Activated naive CD4-positive, alpha-beta T cell treated with Interleukin-2 at 50 U/mL for 16 hours (primary cell): ENCODE measurements at regions not wholly inside any gene's neighbourhood (a gene's known extent, or its start where the extent isn't known, plus 50 kb on each side); places are given as distances from the start of the nearest gene placed in this dataset.

ENCODE experiments used
- DNase-seq: peaks from one replicate; pipeline ENCODE4 v3.0.0-alpha.2; 2020

DNA sequence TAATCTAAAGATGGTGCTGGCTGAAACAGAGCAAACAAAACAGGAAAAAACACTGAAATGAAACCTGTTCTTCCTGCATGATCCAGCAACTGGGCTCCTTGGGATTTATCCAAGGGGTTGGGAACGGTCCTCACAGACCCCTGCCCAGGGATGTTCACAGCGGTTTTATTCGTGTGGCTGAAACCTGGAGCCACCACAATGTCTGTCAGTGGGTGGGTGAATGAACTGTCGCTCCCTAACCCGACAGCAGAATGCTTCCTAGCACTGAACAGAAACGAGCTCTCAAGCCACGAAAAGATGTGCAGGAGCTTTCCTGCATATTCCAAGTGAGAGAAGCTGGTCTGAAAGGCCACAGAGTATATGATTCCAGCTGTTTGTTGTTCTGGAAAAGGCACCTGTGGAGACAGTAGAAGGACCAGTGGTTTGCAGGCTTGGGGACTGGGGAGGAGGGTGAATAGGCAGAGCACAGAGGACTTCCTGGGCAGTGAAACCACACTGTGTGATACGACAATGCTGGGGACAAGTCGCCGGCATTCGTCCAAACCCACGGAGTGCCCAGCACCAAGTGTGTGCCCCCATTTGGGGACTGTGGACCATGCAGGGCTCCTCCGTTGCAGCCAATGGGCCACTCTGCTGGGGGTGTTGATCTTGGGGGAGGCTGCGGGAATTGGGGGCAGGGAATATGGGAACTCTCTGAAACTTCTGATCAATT is 73.9 kb downstream of the TEX29 start:
- DNase-seq: no peak

DNA sequence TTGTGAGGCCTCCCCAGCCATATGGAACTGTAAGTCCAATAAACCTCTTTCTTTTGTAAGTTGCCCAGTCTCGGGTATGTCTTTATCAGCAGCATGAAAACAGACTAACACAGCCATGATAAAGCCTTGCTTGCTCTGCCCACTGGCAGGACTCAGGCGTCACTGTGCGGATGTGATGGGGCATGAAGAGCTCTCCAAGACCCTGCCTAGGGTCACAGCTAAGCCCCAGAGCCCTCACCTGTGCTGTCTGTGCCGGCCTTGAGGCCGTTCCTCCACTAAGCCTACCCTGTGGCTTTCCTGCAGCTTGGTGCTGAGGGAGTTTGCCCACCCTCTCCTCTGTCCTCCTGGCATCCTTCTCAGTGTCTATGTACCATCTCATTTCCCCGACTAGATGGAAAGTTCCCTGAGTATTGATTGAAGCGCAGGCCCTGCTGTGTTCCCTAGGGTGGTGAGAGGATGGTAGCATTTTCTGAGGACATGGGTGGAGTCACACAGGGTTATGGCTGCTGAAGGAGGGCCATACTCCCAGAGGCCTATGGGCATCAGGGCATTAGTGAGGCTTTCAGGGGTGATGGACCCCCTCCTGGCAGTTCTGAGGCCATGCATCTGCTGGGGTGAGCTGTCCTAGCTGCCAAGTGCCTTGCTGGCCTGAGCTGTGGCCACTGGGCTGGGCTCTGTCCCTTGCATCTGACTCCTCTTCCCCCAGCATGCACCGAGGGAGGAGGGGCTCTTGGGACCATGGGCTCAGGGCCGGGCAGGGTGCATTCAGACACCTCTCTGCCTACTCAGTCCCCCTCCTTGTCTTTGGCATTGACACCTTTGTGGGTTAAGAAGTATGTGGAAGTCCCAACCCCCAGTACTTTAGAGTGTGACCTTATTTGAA is 75.3 kb downstream of the TEX29 start:
- DNase-seq: no peak

DNA sequence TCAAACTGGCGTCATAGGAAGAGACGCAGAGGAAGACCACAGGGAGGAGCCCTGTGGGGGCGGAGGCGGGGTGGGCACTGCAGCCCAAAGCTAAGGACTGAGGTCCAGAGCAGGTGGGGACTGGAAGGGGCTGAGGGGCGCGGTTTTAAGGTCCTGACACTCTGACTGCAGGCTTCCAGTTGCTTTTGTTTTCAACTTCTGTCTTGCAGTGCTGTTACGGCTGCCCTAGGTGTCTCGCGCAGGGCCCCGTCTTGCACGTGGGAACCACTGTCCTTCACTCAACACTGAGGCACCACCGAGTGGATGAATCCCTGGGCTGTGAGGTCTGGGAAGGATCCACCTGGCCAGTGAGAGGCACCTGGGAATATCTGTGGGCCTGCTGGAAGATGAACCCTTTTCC is 76.0 kb downstream of the TEX29 start:
- DNase-seq: no peak

DNA sequence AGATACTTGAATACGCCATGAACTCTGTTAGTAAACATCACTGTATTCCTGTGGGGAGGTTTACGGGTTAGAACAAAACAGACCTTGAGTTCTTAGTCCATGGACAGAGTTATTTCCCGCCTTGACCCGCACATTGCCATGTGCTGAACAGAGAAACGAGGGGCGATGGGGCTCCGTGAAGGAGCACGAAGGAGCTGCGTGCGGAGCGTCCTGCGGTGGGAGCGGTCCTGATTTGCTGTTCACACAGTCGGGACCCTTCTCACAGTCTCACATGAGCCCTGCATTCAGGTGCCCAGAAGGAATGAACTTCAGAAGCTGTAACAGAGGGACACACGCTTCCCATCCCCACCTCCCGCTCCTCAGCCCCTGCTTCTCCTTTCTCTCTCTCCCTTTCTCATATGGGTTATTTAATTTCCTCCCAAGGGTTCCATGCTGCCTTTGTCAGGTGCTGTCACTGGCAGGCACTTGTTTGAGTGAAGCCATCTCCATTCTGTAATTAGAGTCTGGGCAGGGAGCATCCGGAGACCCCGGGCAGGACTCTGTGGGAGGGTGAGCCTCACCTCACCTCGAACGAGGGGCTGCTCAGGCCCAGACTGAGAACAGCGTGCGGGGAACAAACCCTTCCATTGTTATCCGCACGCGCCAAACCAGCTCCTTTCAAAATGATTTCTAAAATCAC is 76.9 kb downstream of the TEX29 start:
- DNase-seq: no peak

DNA sequence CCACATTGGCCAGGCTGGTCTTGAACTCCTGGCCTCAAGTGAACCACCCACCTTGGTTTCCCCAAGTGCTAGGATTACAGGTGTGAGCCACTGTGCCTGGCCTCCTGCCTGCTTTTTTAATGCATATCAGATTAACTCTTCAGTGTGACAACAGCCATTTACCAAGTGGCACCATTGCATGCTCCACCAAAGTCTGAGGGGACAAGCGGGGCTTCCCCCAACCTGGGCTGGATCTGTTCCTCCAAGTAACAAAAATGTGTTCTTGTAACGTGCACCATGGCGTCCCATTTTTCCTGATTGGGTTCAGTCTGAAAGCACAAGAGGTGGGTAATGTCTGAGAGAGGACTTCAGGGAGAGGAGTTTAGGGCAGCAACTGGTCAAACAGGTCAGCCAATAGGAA is 77.8 kb downstream of the TEX29 start:
- no peak for DNase-seq

DNA sequence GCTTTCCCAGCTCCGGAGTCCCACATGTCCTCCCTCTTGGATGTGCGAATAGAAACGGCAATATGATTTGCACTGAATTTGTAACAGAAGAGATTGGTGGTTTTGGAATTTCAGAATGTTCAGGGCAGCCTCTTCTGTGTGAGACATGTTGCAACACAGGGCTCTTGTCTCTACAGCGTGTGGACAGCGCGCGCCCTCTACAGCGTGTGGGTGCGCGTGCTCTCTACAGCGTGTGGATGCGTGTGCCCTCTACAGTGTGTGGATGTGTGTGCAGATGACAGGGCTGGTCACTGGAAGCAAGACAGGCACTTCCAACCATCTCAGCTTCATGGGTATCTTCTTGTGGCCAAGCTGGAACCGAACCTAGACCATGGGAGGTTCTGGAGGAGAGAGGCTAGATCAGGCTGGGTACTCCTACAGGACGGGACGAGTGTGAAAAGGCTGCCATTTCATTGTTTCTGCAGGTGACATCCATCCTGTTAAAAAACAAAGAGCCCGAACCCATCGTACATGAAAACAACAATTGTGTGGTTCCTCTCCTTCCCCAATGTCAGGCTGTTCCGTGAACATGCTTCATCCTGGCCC is 78.4 kb downstream of the TEX29 start:
- DNase-seq: no peak

DNA sequence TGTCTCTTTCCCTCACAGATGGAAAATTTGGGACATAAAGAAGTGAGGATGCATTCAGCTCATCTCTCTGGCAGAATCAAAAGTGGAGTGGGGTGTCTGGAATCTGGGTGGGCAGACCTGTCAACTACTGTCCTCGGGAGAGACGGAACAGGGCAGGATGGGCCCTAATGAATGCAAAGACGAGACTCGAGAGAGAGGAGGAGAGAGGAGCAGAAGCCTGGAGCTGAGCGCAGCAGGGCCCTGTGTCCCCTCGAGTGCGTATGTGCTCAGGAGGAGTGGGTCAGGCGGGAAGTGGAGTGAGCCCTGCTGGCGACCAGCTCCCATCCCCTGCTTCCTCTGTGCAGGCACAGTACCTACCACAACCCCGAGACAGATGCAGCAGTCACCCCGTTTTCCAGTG is 78.9 kb downstream of the TEX29 start:
- no peak for DNase-seq

DNA sequence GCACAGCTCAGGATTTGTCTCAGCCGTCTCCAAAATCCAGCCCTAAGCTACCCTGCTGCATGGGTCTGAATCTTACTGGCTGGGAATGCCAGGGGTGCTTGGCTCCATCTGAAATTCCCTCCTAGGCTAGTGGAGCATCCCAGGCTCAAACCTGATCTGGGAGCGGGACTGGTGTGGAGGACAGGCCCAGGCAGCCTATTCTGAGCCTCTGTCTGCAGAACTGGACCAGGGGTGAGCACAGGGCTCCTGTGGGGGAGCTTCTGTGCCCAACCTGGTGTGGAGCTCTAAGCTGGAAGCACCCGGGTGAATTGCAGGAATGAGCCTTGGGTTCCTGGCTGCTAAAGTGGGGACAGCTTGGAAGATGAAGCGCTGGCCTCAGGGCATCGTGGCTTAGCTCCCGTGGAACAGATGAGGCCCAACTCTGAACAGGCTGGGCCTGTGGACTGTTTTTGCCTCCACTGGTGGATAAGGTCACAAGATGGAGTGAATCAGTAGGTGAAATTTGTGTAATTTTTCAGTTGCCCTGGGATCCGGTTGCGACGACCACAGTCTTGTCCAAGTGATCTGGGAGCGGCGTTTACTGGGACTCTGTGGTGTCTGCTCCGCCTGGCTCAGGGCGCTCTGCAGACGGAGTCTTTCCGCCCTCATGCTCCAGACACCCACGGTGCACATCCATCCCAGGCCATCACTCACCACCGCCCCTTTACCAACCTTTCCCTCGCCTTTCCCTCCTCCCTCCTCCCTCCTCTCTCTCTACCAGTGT is 79.5 kb downstream of the TEX29 start:
- no peak for DNase-seq

DNA sequence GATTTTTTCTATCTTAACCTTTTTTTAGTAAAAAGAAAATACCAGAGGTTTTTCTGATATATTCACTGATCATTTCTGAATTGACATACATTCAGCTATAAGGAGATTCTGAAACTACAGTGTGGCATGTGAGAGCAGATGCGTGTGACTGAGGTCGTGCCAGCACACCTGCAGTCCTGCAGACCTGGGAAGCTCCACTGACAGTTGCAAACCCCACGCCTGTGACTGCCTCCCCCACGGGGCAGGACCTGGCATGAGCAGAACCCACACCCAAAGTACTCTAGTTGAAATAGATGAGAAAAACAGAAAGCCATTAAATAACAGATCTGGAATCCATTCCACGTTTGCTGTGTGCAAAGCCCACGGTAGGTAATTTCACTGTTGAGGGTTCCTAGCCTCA is 80.7 kb downstream of the TEX29 start:
- DNase-seq: no peak

DNA sequence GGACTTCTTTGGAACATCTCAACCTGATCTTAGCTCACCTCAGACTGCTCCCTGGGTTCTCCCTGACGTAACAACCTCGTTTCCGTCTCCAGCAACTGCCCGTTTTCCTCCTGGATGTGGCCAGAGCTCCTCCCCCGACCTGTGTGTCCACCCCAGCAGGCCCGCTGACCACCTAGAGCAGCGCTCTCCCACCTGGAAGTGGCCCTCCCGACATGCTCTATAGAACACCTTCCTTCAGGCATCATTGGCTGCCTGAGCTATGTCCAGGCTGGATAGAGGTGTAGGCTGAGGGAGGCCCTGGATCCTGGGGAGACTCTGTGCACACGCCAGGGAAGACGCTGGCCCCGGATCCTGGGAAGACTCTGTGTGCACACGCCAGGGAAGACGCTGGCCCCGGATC is 81.3 kb downstream of the TEX29 start:
- no peak for DNase-seq

DNA sequence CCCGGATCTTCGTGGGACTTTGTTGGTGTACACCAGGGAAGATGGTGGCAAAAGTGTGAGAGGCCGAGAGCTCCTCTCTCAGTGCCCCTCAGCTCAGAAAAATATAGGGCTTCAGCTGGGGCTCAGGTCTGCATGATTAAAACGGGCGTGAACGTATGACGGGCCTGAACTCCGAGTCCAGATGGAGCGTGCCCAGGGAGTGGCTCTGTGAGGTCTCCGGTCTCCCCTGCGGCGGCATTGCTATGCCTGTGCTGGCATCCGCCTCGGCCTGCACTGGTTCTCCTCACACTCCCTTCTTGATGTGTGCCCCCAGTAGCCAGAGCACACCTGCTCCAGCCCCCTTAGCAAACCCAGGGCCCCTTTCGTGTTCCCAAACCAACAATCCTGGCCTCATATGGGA is 82.0 kb downstream of the TEX29 start:
- DNase-seq: no peak

DNA sequence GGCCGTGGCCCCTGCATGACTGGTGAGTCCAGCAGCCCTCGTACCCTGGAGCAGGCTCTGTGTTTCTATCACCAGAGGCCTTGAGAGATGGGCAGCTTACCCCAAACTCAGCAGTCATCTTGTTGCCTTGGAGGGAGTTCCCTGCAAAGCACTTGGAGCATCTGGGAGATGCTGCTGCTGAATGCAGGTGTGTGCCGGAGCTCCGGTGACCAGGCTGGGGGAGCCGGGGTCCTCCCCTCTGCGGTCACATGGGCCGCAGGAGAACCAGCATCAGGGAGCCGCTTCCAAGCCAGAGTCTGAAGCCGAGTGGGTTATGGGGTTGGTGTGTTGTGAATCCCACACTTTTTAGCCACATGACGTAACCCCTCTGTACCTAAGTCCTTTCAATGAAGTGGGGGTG is 82.8 kb downstream of the TEX29 start:
- DNase-seq: no peak

DNA sequence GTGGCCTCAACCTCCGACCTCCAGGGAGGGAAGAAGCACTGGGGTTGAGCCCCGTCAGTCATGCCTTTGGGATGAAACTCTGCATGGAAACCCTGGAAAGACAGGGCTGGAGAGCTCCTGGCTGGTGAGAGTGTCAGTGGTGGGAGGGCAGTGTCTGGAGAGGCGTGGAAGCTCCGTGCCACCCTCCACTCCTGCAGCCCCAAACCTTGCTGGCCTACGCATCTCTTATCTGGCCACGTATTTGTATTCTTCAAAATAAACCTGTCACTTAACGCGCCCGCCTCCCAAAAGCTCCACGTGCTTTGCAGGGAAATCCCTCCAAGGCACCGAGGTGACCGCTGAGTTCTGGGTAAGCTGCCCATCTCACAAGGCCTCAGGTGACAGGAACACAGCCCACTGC is 84.3 kb downstream of the TEX29 start:
- DNase-seq: no peak

DNA sequence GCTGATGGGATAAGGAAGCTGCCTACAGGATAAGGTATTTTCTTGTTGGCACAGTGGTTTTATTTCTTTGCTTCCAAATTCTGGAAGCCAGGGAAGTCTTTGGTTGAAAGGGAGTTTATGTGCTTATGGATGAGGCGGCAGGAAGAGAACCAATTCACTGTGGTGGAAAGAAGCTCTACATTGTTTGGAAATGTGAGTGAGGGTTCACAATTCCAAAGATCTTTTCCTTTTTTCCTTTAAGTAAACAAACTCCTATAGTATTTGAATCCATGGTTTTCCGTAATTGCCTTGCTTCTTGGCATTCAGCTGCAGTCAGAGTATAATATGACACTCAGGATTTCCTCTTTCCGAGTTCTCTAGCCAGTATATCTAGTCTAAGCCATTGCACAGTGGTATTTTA is 86.2 kb downstream of the TEX29 start:
- no peak for DNase-seq

DNA sequence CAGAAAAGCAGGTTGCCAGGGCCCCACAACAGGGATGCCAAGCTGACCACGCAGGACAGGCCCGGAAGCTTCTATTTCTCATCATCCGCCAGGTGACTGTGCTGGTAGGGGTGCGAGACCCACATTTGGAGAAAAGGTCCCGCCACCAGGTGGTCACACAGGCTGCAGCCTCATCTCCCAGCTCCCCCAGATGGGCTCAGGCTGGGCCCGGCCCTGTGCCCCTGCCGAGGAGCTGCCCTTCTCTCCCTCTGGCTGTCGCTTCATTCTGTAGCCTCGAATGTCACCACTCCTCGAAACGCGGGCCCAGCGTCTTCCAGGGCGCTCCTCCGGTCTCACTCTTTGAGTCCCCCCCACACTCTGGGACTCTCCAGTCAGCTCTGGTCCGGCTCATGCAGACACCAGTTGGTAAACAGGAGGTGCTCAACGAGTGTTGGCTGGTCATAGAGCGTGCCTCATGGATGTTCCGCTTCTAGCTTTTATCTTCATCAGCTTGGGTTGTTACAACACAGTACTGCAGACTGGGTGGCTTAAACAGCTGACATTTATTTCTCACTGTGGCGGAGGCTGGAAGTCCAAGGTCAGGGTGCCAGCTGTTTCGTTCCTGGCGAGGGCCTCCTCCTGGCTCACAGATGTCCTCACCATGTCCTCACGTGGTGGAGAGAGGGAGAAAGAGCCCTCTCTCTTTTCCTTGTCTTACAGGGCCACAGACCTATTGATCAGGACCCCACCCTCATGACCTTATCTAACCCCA is 87.1 kb downstream of the TEX29 start:
- no peak for DNase-seq

DNA sequence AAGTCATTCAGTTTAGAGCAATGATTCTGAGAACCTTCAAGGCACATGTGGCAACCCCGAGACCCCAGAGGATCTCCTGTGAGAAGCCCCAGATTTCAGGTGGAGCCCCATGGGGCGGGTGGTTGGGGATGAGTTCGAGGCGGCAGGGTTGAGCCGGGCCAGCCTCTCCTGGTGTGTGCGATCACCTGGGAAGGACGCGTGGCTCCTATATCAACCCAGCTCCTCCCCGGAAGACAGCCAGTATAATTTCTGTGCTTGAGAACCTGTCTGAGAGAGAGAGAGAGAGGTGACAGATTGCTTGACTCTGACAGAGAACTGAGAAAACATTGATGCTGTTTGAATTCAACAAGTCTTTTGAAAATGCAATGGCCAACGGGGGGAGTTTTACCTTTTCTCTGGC is 89.0 kb downstream of the TEX29 start:
- no peak for DNase-seq

DNA sequence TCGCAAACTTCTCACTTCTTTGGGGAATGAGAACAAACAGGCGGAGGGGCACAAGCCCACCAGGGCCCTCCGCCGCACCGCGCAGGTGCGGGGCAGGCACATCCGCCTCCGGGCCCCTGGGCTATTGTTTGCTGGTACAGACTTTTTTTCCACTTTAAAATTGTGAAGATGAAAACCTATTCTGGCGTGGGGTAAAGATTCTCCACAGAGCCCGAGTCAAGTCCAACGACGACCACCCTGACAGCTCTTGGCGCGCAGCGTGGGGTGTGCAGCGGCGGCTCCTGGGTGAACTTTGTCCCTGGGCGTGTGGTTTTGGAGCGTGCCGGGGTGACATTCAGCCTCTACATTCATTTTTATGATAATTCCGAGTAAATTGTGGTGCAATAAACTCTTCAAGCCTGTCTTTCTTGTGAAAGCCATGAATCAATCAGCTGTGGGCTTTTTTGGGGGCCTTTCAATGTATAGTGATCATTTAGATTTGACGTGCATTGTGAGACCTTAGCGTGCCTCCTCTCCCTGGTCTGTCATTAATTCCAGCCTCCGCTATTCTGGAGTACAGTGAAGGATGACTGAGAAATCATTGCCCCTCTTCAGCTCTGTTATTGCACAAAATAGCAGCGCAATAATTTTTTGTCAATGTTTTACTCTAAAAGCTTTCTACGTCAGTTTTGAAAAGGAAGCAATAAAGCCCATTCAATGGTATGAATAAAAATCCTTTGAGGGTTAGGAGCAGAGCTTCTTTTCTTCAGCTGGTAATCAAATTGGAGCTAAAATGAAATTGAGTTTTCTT is 90.0 kb downstream of the TEX29 start:
- DNase-seq: no peak

DNA sequence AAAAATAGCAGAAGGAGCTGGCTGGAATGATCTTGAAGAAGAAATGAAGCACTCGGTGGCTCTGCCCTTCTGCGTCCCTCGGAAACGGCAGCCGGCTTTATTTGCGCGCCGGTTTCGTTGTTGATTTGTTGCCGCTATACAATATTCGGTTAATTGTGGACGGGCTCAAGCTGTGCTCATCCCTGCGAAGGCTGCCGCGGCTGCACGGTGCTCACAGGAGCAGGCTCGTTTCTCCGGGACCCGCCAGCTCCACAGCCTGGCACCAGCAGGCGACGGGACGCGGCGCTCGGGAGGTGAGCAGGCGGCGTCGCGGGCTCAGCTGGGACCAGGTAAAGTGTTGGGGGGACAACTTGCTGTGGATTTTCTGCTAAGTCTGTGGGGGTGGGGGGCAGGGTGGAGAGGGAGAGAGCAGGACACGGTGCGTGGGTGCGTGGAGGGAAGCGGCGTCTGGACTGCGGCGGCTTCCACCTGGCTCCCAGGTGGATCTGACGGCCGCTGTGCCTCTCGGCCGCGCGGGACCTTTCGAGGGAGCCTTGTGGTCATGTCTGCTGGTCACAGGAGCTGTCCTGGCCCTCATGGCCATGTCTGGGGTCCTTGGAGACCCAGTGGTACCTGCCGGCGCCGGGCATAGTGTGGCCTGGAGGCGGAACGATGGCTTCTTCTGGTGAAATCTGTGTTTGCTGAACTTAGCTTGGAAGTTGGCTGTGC is 90.9 kb downstream of the TEX29 start:
- no peak for DNase-seq

DNA sequence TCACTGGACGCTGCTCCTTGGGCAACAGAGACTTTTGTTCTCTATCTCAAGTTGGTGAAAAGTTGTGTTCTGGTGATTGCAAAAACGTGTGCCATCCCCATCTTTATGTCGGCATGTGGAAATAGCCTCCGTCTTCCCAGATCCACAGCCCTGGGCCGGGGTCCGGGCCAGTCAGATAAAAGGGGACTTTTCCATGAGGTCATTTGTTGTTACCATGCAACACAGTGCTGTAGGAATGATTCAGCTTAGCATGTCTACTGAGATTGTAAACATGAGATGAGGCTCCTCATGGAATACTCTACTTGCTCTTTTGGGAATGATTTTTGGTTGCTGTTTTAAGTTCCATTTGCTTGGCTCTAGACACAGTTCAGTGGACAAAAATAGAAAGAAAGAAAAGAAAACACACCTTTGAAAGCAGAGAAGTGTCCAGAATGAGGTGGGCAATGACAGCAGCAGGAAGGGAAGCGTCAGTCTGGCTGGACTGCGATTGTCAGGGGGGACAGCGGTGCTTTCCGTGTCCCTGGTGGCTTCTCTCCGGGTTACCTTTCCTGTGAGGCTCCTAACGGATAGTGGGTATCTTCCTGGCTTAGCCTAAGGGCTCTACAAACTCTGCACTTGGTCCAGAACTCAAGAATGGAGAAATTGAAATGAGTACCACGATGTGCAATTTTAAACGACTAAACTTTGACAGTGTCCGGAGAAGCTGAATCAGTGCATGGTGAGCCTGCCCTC is 91.6 kb downstream of the TEX29 start:
- DNase-seq: no peak
